Neuronal stem cell (in vitro differentiated cells): ENCODE measurements at regions not wholly inside any gene's neighbourhood (a gene's known extent, or its start where the extent isn't known, plus 50 kb on each side); places are given as distances from the start of the nearest gene placed in this dataset.
A peak's percentile ranks its signal among the peaks of the same experiment; 100 is the strongest.

ENCODE experiments used
- DNase-seq: peaks from one replicate; pipeline ENCODE4 v3.0.0-alpha.2; 2013; ENCODE audit warnings: low spot score
- H2AFZ ChIP-seq: one replicate; pipeline ENCODE4 v1.6.1; 2013; ENCODE audit warnings: mild to moderate bottlenecking, low read length, inconsistent platforms
- H2AK5ac ChIP-seq: 2 replicates; pipeline ENCODE4 v1.6.1; 2013; ENCODE audit warnings: low read depth, mild to moderate bottlenecking, inconsistent platforms, low read length, moderate library complexity, mixed read lengths
- H2BK120ac ChIP-seq: 2 replicates; pipeline ENCODE4 v1.6.1; 2013; ENCODE audit warnings: low read depth, mild to moderate bottlenecking, inconsistent platforms, low read length, moderate library complexity, mixed read lengths
- H2BK12ac ChIP-seq: one replicate; pipeline ENCODE4 v1.6.1; 2013; ENCODE audit warnings: low read length, inconsistent platforms
- H2BK15ac ChIP-seq: 2 replicates; pipeline ENCODE4 v1.6.1; 2013; ENCODE audit warnings: mild to moderate bottlenecking, low read length, inconsistent platforms, mixed read lengths
- H2BK5ac ChIP-seq: one replicate; pipeline ENCODE4 v1.6.1; 2013; ENCODE audit warnings: inconsistent platforms, mild to moderate bottlenecking, low read length, moderate library complexity
- H3K14ac ChIP-seq: one replicate; pipeline ENCODE4 v1.6.1; 2013; ENCODE audit warnings: low read length, inconsistent platforms
- H3K18ac ChIP-seq: 2 replicates; pipeline ENCODE4 v1.6.1; 2013; ENCODE audit warnings: low read length, inconsistent platforms
- H3K23ac ChIP-seq: 2 replicates; pipeline ENCODE4 v1.6.1; 2013; ENCODE audit warnings: low read depth, mild to moderate bottlenecking, mixed read lengths, low read length, inconsistent platforms; ENCODE audit not compliant: poor library complexity
- H3K27ac ChIP-seq: replicated peaks from 3 replicates; pipeline ENCODE4 v1.5.1; 2013; ENCODE audit warnings: low read length, inconsistent platforms
- H3K27me3 ChIP-seq, 3 experiments: 2 replicates each; pipeline ENCODE4 v1.6.1; 2013; ENCODE audit warnings: low read length in 3 of 3, mild to moderate bottlenecking in 2 of 3, inconsistent platforms in 1 of 3, low read depth in 1 of 3, mixed read lengths in 1 of 3, moderate library complexity in 1 of 3; ENCODE audit not compliant: control insufficient read depth in 3 of 3, insufficient read depth in 3 of 3
- H3K36me3 ChIP-seq, 2 donors: replicated peaks in 1 of 2; 2 replicates each; pipeline ENCODE4 v1.6.1; 2013; ENCODE audit warnings: low read length in 2 of 2; ENCODE audit not compliant: control insufficient read depth in 2 of 2, insufficient read depth in 2 of 2
- H3K4ac ChIP-seq: 2 replicates; pipeline ENCODE4 v1.6.1; 2013; ENCODE audit warnings: inconsistent platforms, mild to moderate bottlenecking, low read length, moderate library complexity
- H3K4me1 ChIP-seq, 2 donors: 1 replicate in 1 of 2; 2 replicates in 1 of 2; pipeline ENCODE4 v1.6.1; 2013; ENCODE audit warnings: low read length in 2 of 2, low read depth in 1 of 2; ENCODE audit not compliant: control insufficient read depth in 2 of 2, insufficient read depth in 1 of 2
- H3K4me2 ChIP-seq: one replicate; pipeline ENCODE4 v1.6.1; 2013; ENCODE audit warnings: mild to moderate bottlenecking, low read length, inconsistent platforms; ENCODE audit not compliant: insufficient read depth, poor library complexity, severe bottlenecking
- H3K4me3 ChIP-seq, 2 donors: 2 replicates each; pipeline ENCODE4 v1.5.1; 2013; ENCODE audit warnings: low read length in 2 of 2, mild to moderate bottlenecking in 2 of 2, inconsistent platforms in 1 of 2, moderate library complexity in 1 of 2
- H3K79me1 ChIP-seq: one replicate; pipeline ENCODE4 v1.6.1; 2013; ENCODE audit warnings: low read depth, mild to moderate bottlenecking, inconsistent platforms, low read length, moderate library complexity
- H3K9ac ChIP-seq: one replicate; pipeline ENCODE4 v1.6.1; 2013; ENCODE audit warnings: mild to moderate bottlenecking, low read depth, low read length, inconsistent platforms; ENCODE audit not compliant: poor library complexity
- H3K9me3 ChIP-seq, 2 donors: replicated peaks in 1 of 2; 2 replicates each; pipeline versions ENCODE3 to v1.6.1; 2013; ENCODE audit warnings: low read length in 2 of 2, mild to moderate bottlenecking in 2 of 2, inconsistent platforms in 1 of 2, low read depth in 1 of 2, mixed read lengths in 1 of 2, moderate library complexity in 1 of 2; ENCODE audit not compliant: control insufficient read depth in 2 of 2, insufficient read depth in 1 of 2
- H4K8ac ChIP-seq: one replicate; pipeline ENCODE4 v1.6.1; 2013; ENCODE audit warnings: low read depth, mild to moderate bottlenecking, inconsistent platforms, low read length, moderate library complexity
- H4K91ac ChIP-seq: one replicate; pipeline ENCODE4 v1.6.1; 2013; ENCODE audit warnings: low read length, low read depth, mild to moderate bottlenecking, inconsistent platforms; ENCODE audit not compliant: poor library complexity
- WGBS, 2 donors: extraction: QIAGEN DNeasy Blood & Tissue Kit; methylation state at CpG; one replicate each; pipeline ENCODE4 v1.1.7; 2013; ENCODE audit warnings: missing lambda C conversion rate in 2 of 2, mixed read lengths in 1 of 2; ENCODE audit not compliant: insufficient read length in 2 of 2, insufficient replicate concordance in 1 of 2; ENCODE audit errors: extremely low coverage in 2 of 2; 5-methylcytosine and 5-hydroxymethylcytosine counted together

DNA sequence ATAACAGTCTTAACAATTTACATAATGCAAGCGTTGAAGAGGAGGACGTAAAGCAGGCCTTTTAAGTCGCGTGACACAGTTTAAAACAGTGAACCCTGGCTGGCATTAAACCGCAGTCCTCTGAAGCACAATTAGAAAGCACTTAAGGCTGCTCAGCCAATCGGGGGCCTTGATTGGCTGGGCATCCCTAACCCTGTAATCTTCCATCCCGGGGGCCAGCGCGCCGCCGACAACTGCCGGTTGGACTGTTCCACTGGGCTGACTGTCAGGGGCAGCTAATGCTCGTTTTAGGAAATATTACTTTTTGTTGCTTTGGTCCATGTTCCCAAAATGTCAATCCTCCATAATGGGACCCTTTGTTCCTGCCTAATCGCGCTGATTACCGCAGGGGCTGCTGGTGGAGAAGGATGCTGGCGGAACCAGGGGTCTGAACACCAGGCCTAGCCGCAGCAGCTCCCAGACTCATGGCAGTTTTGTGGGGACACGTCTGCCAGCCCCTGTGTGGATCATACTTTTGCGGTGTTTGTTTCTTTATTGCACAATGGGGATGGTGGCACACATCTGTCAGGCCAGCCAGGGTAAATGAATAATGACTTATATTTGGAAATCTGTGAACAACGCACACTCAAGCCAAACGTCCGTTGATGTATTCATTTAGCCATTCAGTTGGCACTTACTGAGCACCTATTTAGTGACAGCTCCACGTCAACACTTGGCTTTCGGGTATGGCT lies 127.1 kb upstream of the SPACA7 start:
- Histone ChIP-seq H3K4ac (no peak overlapping the region), H3K27ac (no peak overlapping the region), H2BK120ac (no peak overlapping the region), H4K91ac (no peak overlapping the region), H2AK5ac (no peak overlapping the region), H3K9me3 (no peaks in the 10 kb centered on the region), H3K79me1 (no peaks in the 10 kb centered on the region), H2BK15ac (no peak overlapping the region), H3K27me3 (no peaks in the 10 kb centered on the region), H2AFZ (no peak overlapping the region), H2BK5ac (no peak overlapping the region), H3K14ac (no peak overlapping the region), H2BK12ac (no peak overlapping the region), H3K23ac (no peak overlapping the region), H3K4me1 (peaks cover 8 to 9% of the 10 kb centered on the region in 2 donors), H3K4me3 (no peak overlapping the region), H3K36me3 (no peaks in the 10 kb centered on the region), H3K18ac (no peak overlapping the region), H3K4me2 (no peak overlapping the region), H3K9ac (no peak overlapping the region), H4K8ac (no peak overlapping the region)
- no CpG with 5 or more reads among the region's 25 CpGs for WGBS, 2 donors
- no peak for DNase-seq

DNA sequence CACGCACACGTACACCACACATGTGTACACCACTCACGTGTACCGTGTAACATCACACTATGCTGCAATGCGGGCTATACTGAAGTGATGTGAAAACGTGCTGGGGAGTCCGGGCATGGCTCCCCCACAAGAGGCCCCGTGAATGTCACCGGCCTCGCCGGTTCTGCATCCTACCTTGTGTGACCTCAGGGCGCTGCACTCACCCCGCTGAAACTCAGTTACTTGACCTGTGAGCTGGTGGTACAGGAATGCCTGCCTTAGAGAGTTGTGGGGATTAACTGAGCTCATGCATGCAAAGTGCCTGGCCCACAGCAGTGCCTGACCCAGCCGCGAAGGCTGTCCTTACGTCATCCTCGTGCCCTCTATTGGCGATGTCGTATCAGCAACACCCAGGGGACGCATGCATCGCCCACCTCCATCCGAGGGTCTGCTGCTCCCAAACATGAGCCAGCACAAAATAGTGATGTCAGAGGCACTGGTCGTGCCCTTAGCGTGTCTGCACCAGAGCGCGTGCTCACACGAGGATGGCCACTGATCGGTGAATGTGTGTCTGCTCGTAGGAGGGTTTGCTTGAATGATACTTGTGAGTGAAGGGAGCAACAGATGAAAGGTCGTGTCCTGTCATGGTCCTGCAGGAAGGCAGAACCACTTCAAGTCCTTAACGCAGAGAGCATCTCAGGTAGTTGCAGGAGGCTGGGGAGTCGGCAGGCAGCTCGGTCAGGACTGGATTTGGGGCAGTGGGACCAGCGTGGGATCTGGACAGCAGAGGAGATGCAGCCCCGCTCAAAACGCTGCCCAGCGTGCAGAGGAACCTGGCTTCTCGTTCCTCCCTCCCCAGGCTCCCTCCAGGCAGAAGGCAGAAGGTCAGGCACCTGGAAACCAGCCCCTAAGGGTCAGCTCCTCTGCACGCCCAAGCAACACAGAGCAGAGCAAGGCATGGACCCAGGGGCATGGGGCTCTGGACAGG lies 126.2 kb upstream of the SPACA7 start:
- Histone ChIP-seq H3K18ac (peak overlapping the region; percentile 76), H3K27me3 (no peaks in the 10 kb centered on the region), H4K8ac (no peak overlapping the region), H3K4me3 (no peak overlapping the region), H2AFZ (no peak overlapping the region), H2BK12ac (peak overlapping the region; percentile 0), H3K36me3 (no peaks in the 10 kb centered on the region), H3K4ac (no peak overlapping the region), H4K91ac (peak overlapping the region; percentile 7), H3K14ac (peak overlapping the region; percentile 12), H2AK5ac (peak overlapping the region; percentile 9), H3K9ac (no peak overlapping the region), H3K79me1 (no peaks in the 10 kb centered on the region), H3K9me3 (no peaks in the 10 kb centered on the region), H3K4me1 (peaks cover 8 to 9% of the 10 kb centered on the region in 2 donors), H2BK15ac (no peak overlapping the region), H2BK5ac (no peak overlapping the region), H3K23ac (no peak overlapping the region), H2BK120ac (no peak overlapping the region), H3K27ac (no peak overlapping the region), H3K4me2 (no peak overlapping the region)
- DNase-seq: no peak
- no CpG with 5 or more reads among the region's 39 CpGs for WGBS, 2 donors

DNA sequence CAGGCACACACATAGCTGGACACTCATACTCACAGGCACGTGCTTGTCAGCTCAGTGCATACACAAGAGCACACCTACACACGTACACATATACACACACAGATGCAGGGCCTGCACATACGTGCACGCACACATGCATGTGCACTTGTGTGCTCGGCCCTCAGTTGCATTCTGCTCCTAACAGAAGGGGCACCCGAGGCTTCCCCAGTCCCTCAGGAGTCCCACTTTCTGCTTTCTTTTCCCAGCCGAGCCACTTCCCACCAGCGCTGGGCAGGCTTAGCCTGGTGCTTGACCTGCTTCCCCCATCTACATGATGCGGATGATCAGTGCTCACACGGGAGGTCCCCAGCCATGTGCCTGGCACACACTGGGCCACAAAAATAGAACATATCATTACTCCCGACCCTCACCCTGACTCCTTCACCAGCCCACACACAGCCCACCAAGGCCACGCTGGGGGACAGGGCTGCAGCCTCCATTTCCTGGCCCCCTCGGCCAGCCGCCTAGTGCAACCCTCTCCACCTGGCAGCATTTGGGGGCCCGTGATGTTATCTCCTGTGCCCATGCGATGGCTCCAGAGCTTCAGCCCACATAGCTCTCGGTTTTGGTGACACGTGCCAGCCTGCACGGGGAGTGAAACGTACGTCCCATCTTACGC lies 125.2 kb upstream of the SPACA7 start:
- H3K4ac ChIP-seq: no peak overlapping the region
- peaks cover 2 to 6% of the 10 kb centered on the region in 2 donors for H3K9me3 ChIP-seq
- DNase-seq: no peak
- no peak overlapping the region for H3K23ac ChIP-seq
- peaks cover 8 to 9% of the 10 kb centered on the region in 2 donors for H3K4me1 ChIP-seq
- no peak overlapping the region for H2BK5ac ChIP-seq
- H2BK120ac ChIP-seq: no peak overlapping the region
- H3K14ac ChIP-seq: peak overlapping the region; percentile 72
- no peak overlapping the region for H2AFZ ChIP-seq
- peak overlapping the region; percentile 81 for H3K18ac ChIP-seq
- H2BK12ac ChIP-seq: peak overlapping the region; percentile 78
- H3K4me3 ChIP-seq: no peak overlapping the region
- H2AK5ac ChIP-seq: peak overlapping the region; percentile 50
- H3K27me3 ChIP-seq: no peaks in the 10 kb centered on the region
- no peak overlapping the region for H3K9ac ChIP-seq
- no peaks in the 10 kb centered on the region for H3K36me3 ChIP-seq
- H4K91ac ChIP-seq: no peak overlapping the region
- no peak overlapping the region for H3K4me2 ChIP-seq
- no peak overlapping the region for H4K8ac ChIP-seq
- H2BK15ac ChIP-seq: peak overlapping the region; percentile 77
- WGBS, 2 donors: no CpG with 5 or more reads among the region's 22 CpGs
- H3K79me1 ChIP-seq: no peaks in the 10 kb centered on the region
- no peak overlapping the region for H3K27ac ChIP-seq
